HG02759 (cell line): ENCODE measurements at regions not wholly inside any gene's neighbourhood (a gene's known extent, or its start where the extent isn't known, plus 50 kb on each side); places are given as distances from the start of the nearest gene placed in this dataset.

Source experiments
- ATAC-seq: cut with Tn5 transposase; IDR thresholded peaks from one replicate; pipeline ENCODE4 v1.9.1; 2021; ENCODE audit warnings: mild to moderate bottlenecking, moderate library complexity; ENCODE audit not compliant: unreplicated experiment

GRCh38 chr11:92644595-92645445 is 324.6 kb upstream of the MTNR1B start:
- ATAC-seq = no peak

GRCh38 chr11:92651159-92651558 is 318.3 kb upstream of the MTNR1B start:
- no peak for ATAC-seq

GRCh38 chr11:92653454-92653853 is 316.0 kb upstream of the MTNR1B start:
- no peak for ATAC-seq

- ATAC-seq = no peak
These were observed 312.7 kb upstream of the MTNR1B start for GRCh38 chr11:92656783-92657182.

- no peak for ATAC-seq
These were observed 312.2 kb upstream of the MTNR1B start for GRCh38 chr11:92657226-92657625.

- no peak for ATAC-seq
These were observed 310.7 kb upstream of the MTNR1B start for GRCh38 chr11:92658733-92659132.

- no peak for ATAC-seq
These were observed 309.7 kb upstream of the MTNR1B start for GRCh38 chr11:92659793-92660192.

GRCh38 chr11:92662601-92663360 is 306.7 kb upstream of the MTNR1B start:
- no peak for ATAC-seq

- no peak for ATAC-seq
These were observed 305.9 kb upstream of the MTNR1B start for GRCh38 chr11:92663539-92663938.

GRCh38 chr11:92667486-92668152 is 301.8 kb upstream of the MTNR1B start:
- ATAC-seq = no peak

- no peak for ATAC-seq
These were observed 299.1 kb upstream of the MTNR1B start for GRCh38 chr11:92670308-92670890.

GRCh38 chr11:92671081-92671480 is 298.4 kb upstream of the MTNR1B start:
- no peak for ATAC-seq

GRCh38 chr11:92675303-92675702 is 294.1 kb upstream of the MTNR1B start:
- ATAC-seq = no peak

- no peak for ATAC-seq
These were observed 293.6 kb upstream of the MTNR1B start for GRCh38 chr11:92675810-92676209.

- ATAC-seq = no peak
These were observed 291.3 kb upstream of the MTNR1B start for GRCh38 chr11:92678008-92678611.

GRCh38 chr11:92681586-92681985 is 287.9 kb upstream of the MTNR1B start:
- no peak for ATAC-seq

- ATAC-seq = no peak
These were observed 287.3 kb upstream of the MTNR1B start for GRCh38 chr11:92682136-92682535.

GRCh38 chr11:92682952-92683351 is 286.5 kb upstream of the MTNR1B start:
- ATAC-seq = no peak

GRCh38 chr11:92685049-92685448 is 284.4 kb upstream of the MTNR1B start:
- ATAC-seq = no peak

- no peak for ATAC-seq
These were observed 281.7 kb upstream of the MTNR1B start for GRCh38 chr11:92687724-92688123.

- ATAC-seq = no peak
These were observed 281.0 kb upstream of the MTNR1B start for GRCh38 chr11:92688416-92688815.
